ENCODE measurements at regions not wholly inside any gene's neighbourhood (a gene's known extent, or its start where the extent isn't known, plus 50 kb on each side); places are given as distances from the start of the nearest gene placed in this dataset.

DNA sequence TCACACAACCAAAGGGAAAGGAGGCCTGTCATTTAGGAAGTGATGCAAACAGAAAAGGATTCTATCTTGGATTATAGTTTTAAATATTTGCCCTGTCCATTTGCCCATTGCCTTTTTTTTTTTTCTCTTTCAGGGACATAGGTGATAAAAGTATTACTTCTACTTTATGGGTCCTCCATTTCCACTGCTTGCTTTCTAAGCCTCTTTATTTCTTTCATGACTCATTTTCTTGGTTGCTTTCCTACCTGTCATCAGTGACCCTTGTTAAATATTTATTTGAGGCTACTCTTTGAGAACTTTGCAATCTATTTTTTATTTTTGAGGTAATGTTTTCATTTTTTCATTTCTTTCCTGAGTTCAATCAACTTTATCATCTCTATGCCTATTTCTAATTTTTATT is 522.9 kb upstream of the ARRDC3 start:
- TF ChIP-seq, protein P1, sequence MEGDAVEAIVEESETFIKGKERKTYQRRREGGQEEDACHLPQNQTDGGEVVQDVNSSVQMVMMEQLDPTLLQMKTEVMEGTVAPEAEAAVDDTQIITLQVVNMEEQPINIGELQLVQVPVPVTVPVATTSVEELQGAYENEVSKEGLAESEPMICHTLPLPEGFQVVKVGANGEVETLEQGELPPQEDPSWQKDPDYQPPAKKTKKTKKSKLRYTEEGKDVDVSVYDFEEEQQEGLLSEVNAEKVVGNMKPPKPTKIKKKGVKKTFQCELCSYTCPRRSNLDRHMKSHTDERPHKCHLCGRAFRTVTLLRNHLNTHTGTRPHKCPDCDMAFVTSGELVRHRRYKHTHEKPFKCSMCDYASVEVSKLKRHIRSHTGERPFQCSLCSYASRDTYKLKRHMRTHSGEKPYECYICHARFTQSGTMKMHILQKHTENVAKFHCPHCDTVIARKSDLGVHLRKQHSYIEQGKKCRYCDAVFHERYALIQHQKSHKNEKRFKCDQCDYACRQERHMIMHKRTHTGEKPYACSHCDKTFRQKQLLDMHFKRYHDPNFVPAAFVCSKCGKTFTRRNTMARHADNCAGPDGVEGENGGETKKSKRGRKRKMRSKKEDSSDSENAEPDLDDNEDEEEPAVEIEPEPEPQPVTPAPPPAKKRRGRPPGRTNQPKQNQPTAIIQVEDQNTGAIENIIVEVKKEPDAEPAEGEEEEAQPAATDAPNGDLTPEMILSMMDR (IDR thresholded peaks at IDR 0.05): no peak
- DNase-seq (ENCODE audit: low spot score): no peak
- Histone ChIP-seq H3K4me3 (no peak overlapping the region), H3K27ac (no peak overlapping the region)

DNA sequence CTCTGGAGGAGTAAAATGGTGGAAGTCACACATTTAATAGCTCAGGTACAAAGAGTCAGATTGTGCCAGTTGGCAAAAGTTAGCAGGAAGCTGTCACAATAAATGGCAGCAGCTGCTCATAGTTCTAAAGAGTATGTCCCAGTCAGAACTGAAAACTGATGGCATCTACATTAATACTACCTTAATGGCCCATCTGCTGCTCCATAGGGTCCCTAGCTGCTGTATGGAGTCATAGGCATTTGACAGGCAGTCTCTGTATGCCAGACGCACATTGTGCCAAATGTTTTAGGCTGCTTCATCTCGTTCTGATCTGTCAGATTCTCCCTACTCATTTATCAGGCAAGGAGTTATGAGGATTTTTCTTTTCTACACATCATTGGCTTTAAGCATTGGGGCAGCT is 515.8 kb upstream of the ARRDC3 start:
- TF ChIP-seq, protein P1 (IDR thresholded peaks at IDR 0.05): no peak
- DNase-seq (ENCODE audit: low spot score): no peak
- H3K27ac ChIP-seq: no peak overlapping the region

DNA sequence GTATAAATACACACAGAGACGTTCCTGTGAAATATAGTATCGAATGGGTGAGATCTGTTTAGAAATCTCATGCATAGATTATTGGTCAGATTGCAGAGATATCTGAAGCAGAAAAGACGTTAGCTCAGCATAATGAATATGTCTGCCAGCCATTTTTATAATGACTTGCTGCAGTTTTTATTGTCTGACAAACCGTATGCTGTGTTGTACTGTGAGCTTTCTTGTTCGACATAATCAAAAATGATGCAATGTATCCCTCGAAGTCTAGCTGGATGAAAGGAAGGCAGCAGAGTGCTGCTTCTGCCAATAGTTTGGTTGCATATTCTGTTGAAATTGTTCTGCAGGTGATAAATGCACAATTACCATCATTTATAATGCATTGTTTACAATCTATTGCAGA is 514.9 kb upstream of the ARRDC3 start:
- DNase-seq (ENCODE audit: low spot score): no peak
- TF ChIP-seq, protein P1 (IDR thresholded peaks at IDR 0.05): no peak
- Histone ChIP-seq H3K4me3 (no peak overlapping the region), H3K27ac (no peak overlapping the region)

More for the DNA sequence above, 515.8 kb upstream of the ARRDC3 start:
- H3K4me3 ChIP-seq: no peak overlapping the region

DNA sequence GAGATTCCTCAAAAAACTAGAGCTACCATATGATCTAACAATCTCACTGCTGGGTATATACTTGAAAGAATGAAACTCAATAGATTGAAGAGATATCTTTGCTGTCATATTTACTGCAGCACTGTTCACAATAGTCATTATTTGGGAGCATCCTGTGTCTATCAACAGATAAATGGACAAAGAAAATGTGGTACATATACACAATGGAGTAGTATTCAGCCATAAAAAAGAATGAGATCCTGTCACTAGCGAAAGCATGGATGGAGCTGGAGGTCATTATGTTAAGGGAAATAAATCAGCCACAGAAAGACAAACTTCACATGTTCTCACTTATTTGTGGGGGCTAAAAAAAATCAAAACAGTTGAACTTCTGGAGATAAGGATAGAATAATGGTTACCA is 505.7 kb upstream of the ARRDC3 start:
- no peak for DNase-seq (ENCODE audit: low spot score)
- TF ChIP-seq, protein P1 (IDR thresholded peaks at IDR 0.05): no peak
- H3K27ac ChIP-seq: no peak overlapping the region
- no peak overlapping the region for H3K4me3 ChIP-seq

DNA sequence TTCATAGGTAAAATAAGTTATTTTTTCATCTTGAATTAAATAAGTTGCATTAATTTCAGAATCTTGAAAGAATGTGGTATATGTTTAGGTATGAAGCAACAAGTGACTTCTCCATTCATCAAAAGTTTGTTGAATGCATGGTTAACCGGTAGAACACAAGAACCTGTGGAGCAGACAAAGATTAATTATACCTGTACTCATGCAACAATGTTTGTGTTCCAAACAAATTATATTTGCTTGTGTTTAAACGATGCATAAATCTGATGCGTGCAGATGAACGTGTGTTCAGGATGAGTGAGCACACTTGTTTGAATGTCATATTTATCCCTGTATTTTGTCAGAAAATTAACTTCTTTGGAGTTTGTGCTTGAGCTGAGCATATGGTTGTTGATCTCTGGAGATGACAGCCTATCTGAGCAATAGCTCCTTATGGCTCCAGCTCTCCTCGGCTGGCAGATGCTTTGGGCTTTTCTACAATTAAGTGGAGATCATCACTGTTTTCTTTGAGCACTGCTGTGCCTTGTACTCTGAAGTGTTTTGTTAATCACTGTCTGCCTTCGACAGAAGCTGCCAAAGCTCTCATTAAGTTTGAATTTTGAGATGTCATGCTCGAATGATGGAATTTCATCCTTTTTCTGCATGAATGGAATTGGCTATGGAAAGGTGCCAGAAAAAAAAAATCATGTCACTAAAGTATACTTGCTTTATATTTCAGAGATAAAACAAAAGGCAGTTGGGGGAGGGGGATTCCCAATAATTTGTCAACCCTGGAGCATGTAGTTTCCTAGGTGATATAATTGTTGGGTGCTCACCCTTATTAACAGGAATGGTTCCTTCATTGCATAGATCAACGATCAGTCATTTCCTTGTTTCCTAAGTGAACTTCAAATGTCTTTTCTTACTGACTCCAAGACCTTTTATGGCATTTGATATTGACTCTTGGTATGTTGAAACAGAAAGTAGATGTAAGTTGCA is 502.5 kb upstream of the ARRDC3 start:
- Histone ChIP-seq H3K4me3 (no peak overlapping the region), H3K27ac (no peak overlapping the region)
- DNase-seq (ENCODE audit: low spot score): no peak
- TF ChIP-seq, protein P1 (IDR thresholded peaks at IDR 0.05): no peak

DNA sequence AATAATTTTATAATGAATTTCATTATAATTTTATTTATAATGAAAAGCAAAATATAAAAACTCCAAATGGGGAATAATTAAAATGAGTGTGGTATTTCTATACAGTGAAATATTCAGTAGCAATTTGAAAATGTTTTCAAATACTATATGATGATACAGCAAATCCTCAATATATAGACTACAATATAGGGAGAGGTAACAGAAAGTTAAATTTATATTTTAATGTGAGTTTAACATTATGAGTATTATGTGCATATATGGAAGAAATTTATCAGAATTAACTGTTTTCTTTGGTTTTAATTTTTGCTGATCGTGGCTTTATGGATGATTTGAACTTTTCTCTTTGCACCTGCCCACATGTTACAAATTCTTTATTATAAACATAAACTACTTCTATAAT is 500.9 kb upstream of the ARRDC3 start:
- TF ChIP-seq, protein P1 (IDR thresholded peaks at IDR 0.05): no peak

More for the DNA sequence above, 500.9 kb upstream of the ARRDC3 start:
- no peak for DNase-seq (ENCODE audit: low spot score)
- H3K4me3 ChIP-seq: no peak overlapping the region
- no peak overlapping the region for H3K27ac ChIP-seq
